Mesenchymal stem cell (in vitro differentiated cells and primary cell): ENCODE measurements at regions not wholly inside any gene's neighbourhood (a gene's known extent, or its start where the extent isn't known, plus 50 kb on each side); places are given as distances from the start of the nearest gene placed in this dataset.

Experiments used
- DNase-seq: peaks from one replicate; pipeline ENCODE4 v3.0.0-alpha.2; 2013
- H2AFZ ChIP-seq: one replicate; pipeline ENCODE4 v1.6.1; 2013; ENCODE audit warnings: low read depth, mild to moderate bottlenecking, control low read depth, inconsistent platforms, low read length, moderate library complexity
- H2AK5ac ChIP-seq: 2 replicates; pipeline ENCODE4 v1.6.1; 2013; ENCODE audit warnings: low read length, moderate library complexity, mild to moderate bottlenecking, inconsistent platforms; ENCODE audit not compliant: severe bottlenecking
- H2BK120ac ChIP-seq: one replicate; pipeline ENCODE4 v1.6.1; 2013; ENCODE audit warnings: low read depth, mild to moderate bottlenecking, inconsistent platforms, low read length, moderate library complexity
- H2BK12ac ChIP-seq, 2 experiments: one replicate each; pipeline ENCODE4 v1.6.1; 2013; ENCODE audit warnings: inconsistent platforms in 2 of 2, low read length in 2 of 2, mild to moderate bottlenecking in 2 of 2, moderate library complexity in 2 of 2, control low read depth in 1 of 2
- H2BK15ac ChIP-seq: one replicate; pipeline ENCODE4 v1.6.1; 2013; ENCODE audit warnings: mild to moderate bottlenecking, low read depth, inconsistent platforms; ENCODE audit not compliant: poor library complexity, severe bottlenecking
- H2BK5ac ChIP-seq: 2 replicates; pipeline ENCODE4 v1.6.1; 2013; ENCODE audit warnings: low read depth, mild to moderate bottlenecking, low read length, control low read depth, inconsistent platforms; ENCODE audit not compliant: poor library complexity, severe bottlenecking
- H3K14ac ChIP-seq, 2 experiments: one replicate each; pipeline ENCODE4 v1.6.1; 2013; ENCODE audit warnings: inconsistent platforms in 2 of 2, low read length in 2 of 2, control low read depth in 1 of 2, mild to moderate bottlenecking in 1 of 2, moderate library complexity in 1 of 2
- H3K18ac ChIP-seq, 2 experiments: one replicate each; pipeline ENCODE4 v1.6.1; 2013; ENCODE audit warnings: inconsistent platforms in 2 of 2, low read length in 2 of 2, control low read depth in 1 of 2, low read depth in 1 of 2, mild to moderate bottlenecking in 1 of 2
- H3K23ac ChIP-seq, 2 experiments: one replicate each; pipeline ENCODE4 v1.6.1; 2013; ENCODE audit warnings: inconsistent platforms in 2 of 2, low read length in 2 of 2, mild to moderate bottlenecking in 2 of 2, moderate library complexity in 2 of 2, control low read depth in 1 of 2
- H3K27ac ChIP-seq: 2 replicates; pipeline ENCODE4 v1.5.1; 2013; ENCODE audit warnings: mild to moderate bottlenecking, moderate library complexity, low read length, control low read depth, inconsistent platforms; ENCODE audit not compliant: poor library complexity, severe bottlenecking
- H3K27me3 ChIP-seq, 2 experiments: 2 replicates each; pipeline versions ENCODE4 v1.6.1 to v1.7.0; 2013; ENCODE audit warnings: low read length in 2 of 2, mild to moderate bottlenecking in 2 of 2, moderate library complexity in 2 of 2, control low read depth in 1 of 2, inconsistent platforms in 1 of 2; ENCODE audit not compliant: control insufficient read depth in 1 of 2, insufficient read depth in 1 of 2
- H3K36me3 ChIP-seq, 2 experiments: 2 replicates each; pipeline versions ENCODE4 v1.6.1 to v1.7.0; 2013; ENCODE audit warnings: low read length in 2 of 2, control low read depth in 1 of 2, inconsistent platforms in 1 of 2, low read depth in 1 of 2, mild to moderate bottlenecking in 1 of 2; ENCODE audit not compliant: insufficient read depth in 2 of 2, control insufficient read depth in 1 of 2
- H3K4ac ChIP-seq, 2 experiments: one replicate each; pipeline ENCODE4 v1.6.1; 2013; ENCODE audit warnings: inconsistent platforms in 2 of 2, low read length in 2 of 2, mild to moderate bottlenecking in 2 of 2, moderate library complexity in 2 of 2, control low read depth in 1 of 2, low read depth in 1 of 2
- H3K4me1 ChIP-seq: 2 replicates; pipeline ENCODE4 v1.6.1; 2013; ENCODE audit warnings: low read depth, low read length, control low read depth; ENCODE audit not compliant: control insufficient read depth, insufficient read depth
- H3K4me2 ChIP-seq: 2 replicates; pipeline ENCODE4 v1.6.1; 2013; ENCODE audit warnings: low read length, mild to moderate bottlenecking, inconsistent platforms; ENCODE audit not compliant: poor library complexity, severe bottlenecking
- H3K4me3 ChIP-seq, 2 experiments: 2 replicates each; pipeline versions ENCODE4 v1.5.1 to v1.7.0; 2013; ENCODE audit warnings: low read length in 2 of 2, mild to moderate bottlenecking in 2 of 2, control low read depth in 1 of 2, low read depth in 1 of 2; ENCODE audit not compliant: insufficient read depth in 1 of 2
- H3K79me1 ChIP-seq: replicated peaks from 2 replicates; pipeline ENCODE4 v1.6.1; 2013; ENCODE audit warnings: mild to moderate bottlenecking, control low read depth, low read length, inconsistent platforms; ENCODE audit not compliant: poor library complexity, severe bottlenecking
- H3K9ac ChIP-seq: 2 replicates; pipeline ENCODE4 v1.7.0; 2013; ENCODE audit warnings: mild to moderate bottlenecking, low read length, moderate library complexity
- H3K9me3 ChIP-seq: 2 replicates; pipeline ENCODE4 v1.7.0; 2013; ENCODE audit warnings: mild to moderate bottlenecking, low read length; ENCODE audit not compliant: control insufficient read depth
- H4K8ac ChIP-seq: one replicate; pipeline ENCODE4 v1.6.1; 2013; ENCODE audit warnings: inconsistent platforms, mild to moderate bottlenecking, low read length, moderate library complexity
- H4K91ac ChIP-seq: one replicate; pipeline ENCODE4 v1.6.1; 2013; ENCODE audit warnings: mild to moderate bottlenecking, low read length, inconsistent platforms
- WGBS: methylation state at CpG from one replicate; pipeline ENCODE4 v1.1.7; 2013; ENCODE audit warnings: mixed read lengths; 5-methylcytosine and 5-hydroxymethylcytosine counted together

GRCh38 chr6:2504495-2505064, 246.1 kb downstream of the MYLK4 start:
- H3K23ac ChIP-seq: no peak overlapping the region
- H2BK12ac ChIP-seq: no peak overlapping the region
- no peak overlapping the region for H4K8ac ChIP-seq
- H2BK5ac ChIP-seq: no peak overlapping the region
- 13% methylated on average over 1 of the region's 1 CpG for WGBS
- H3K9ac ChIP-seq: no peak overlapping the region
- H4K91ac ChIP-seq: no peak overlapping the region
- no peak overlapping the region for H3K4ac ChIP-seq
- no peak overlapping the region for H3K4me3 ChIP-seq
- no peak overlapping the region for H2BK120ac ChIP-seq
- H3K4me1 ChIP-seq: peaks cover 15% of the 10 kb centered on the region
- H2AK5ac ChIP-seq: no peak overlapping the region
- H3K4me2 ChIP-seq: no peak overlapping the region
- DNase-seq: no peak
- no peak overlapping the region for H2BK15ac ChIP-seq
- H3K27me3 ChIP-seq: peaks cover 0 to 26% of the 10 kb centered on the region in 2 experiments
- no peaks in the 10 kb centered on the region for H3K9me3 ChIP-seq
- no peak overlapping the region for H3K27ac ChIP-seq
- no peaks in the 10 kb centered on the region for H3K79me1 ChIP-seq
- no peak overlapping the region for H3K14ac ChIP-seq
- H3K36me3 ChIP-seq: no peaks in the 10 kb centered on the region
- H2AFZ ChIP-seq: no peak overlapping the region
- H3K18ac ChIP-seq: no peak overlapping the region

GRCh38 chr6:2503816-2504494, 246.8 kb downstream of the MYLK4 start:
- peaks cover 15% of the 10 kb centered on the region for H3K4me1 ChIP-seq
- no peaks in the 10 kb centered on the region for H3K9me3 ChIP-seq
- no peak overlapping the region for H3K14ac ChIP-seq
- H2AK5ac ChIP-seq: no peak overlapping the region
- H4K91ac ChIP-seq: no peak overlapping the region
- no peak overlapping the region for H3K4ac ChIP-seq
- 23% methylated on average over 5 of the region's 5 CpGs for WGBS
- no peak overlapping the region for H2BK15ac ChIP-seq
- no peak overlapping the region for H3K4me3 ChIP-seq
- no peak overlapping the region for H3K9ac ChIP-seq
- H2BK120ac ChIP-seq: no peak overlapping the region
- H2BK5ac ChIP-seq: no peak overlapping the region
- H3K79me1 ChIP-seq: no peaks in the 10 kb centered on the region
- DNase-seq: peak; percentile 44
- H2AFZ ChIP-seq: no peak overlapping the region
- H3K4me2 ChIP-seq: no peak overlapping the region
- H4K8ac ChIP-seq: no peak overlapping the region
- no peaks in the 10 kb centered on the region for H3K36me3 ChIP-seq
- no peak overlapping the region for H3K18ac ChIP-seq
- H3K27me3 ChIP-seq: peaks cover 0 to 26% of the 10 kb centered on the region in 2 experiments
- H2BK12ac ChIP-seq: no peak overlapping the region
- peak overlapping the region; percentile 10 for H3K27ac ChIP-seq
- no peak overlapping the region for H3K23ac ChIP-seq

- H2BK15ac ChIP-seq: no peak overlapping the region
- no peak overlapping the region for H3K14ac ChIP-seq
- H3K4me2 ChIP-seq: peak overlapping the region; percentile 14
- H4K91ac ChIP-seq: no peak overlapping the region
- H2BK12ac ChIP-seq: no peak overlapping the region
- WGBS: 80% methylated on average over 8 of the region's 10 CpGs
- no peak overlapping the region for H3K4me3 ChIP-seq
- no peak overlapping the region for H3K23ac ChIP-seq
- H2AK5ac ChIP-seq: peak overlapping the region; percentile 40
- no peak overlapping the region for H3K4ac ChIP-seq
- H3K27me3 ChIP-seq: peaks cover 0 to 21% of the 10 kb centered on the region in 2 experiments
- H2AFZ ChIP-seq: no peak overlapping the region
- no peaks in the 10 kb centered on the region for H3K36me3 ChIP-seq
- no peak overlapping the region for H4K8ac ChIP-seq
- H2BK5ac ChIP-seq: no peak overlapping the region
- no peak overlapping the region for H3K18ac ChIP-seq
- no peak for DNase-seq
- H3K9ac ChIP-seq: no peak overlapping the region
- peak overlapping the region; percentile 28 for H3K27ac ChIP-seq
- no peaks in the 10 kb centered on the region for H3K79me1 ChIP-seq
- H2BK120ac ChIP-seq: no peak overlapping the region
- H3K4me1 ChIP-seq: peaks cover 15% of the 10 kb centered on the region
- H3K9me3 ChIP-seq: no peaks in the 10 kb centered on the region
Measured at GRCh38 chr6:2502998-2503674, 247.6 kb downstream of the MYLK4 start.
